GM21423 (cell line): ENCODE measurements at regions not wholly inside any gene's neighbourhood (a gene's known extent, or its start where the extent isn't known, plus 50 kb on each side); places are given as distances from the start of the nearest gene placed in this dataset.
"Not testable (repeated sequence)": the region's sequence is repeated elsewhere in the genome, so short reads cannot be mapped to it uniquely, and the experiment has no call there.

Source experiments
- ATAC-seq: cut with Tn5 transposase; IDR thresholded peaks from one replicate; pipeline ENCODE4 v1.9.1; 2021; ENCODE audit warnings: mild to moderate bottlenecking, moderate library complexity; ENCODE audit not compliant: unreplicated experiment

- ATAC-seq, result no peak
These were observed 227.8 kb upstream of the RBMS1 start for GRCh38 chr2:160721089-160722040.

- ATAC-seq, result no peak
These were observed 232.4 kb upstream of the RBMS1 start for GRCh38 chr2:160726046-160726445.

DNA sequence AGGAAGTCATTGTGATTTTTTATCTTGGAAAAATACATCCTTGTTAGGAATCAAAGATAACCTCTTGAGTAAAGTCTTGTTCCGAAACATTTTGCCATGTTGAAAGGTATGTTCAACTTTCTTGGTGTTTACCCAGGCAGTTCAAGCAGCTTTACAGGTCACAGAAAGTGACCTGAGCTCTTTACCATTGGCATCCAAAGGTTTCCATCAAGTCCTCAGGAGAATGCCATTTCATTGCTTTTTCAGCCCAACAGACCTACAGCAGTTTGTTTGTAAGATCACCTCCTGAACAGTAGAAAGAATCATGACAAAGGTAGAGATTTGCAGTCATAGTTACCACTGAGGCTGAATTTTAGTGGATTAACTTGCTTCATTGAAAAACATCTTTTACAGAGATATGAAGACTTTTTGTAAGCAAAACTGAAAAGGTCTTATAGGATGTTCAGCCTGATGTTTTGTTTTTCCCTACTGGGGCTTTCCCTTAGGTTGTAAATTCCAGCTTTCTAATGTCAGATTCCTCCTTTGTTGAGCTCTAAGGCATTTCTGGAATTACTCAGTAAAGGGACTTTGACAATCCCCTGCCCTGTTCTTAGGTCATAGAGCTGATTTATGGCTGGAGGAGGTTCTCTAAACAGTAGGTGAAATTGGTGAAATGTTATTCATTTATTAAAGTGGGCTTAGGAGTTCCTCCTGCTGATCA lies 236.8 kb upstream of the RBMS1 start:
- ATAC-seq, result no peak

DNA sequence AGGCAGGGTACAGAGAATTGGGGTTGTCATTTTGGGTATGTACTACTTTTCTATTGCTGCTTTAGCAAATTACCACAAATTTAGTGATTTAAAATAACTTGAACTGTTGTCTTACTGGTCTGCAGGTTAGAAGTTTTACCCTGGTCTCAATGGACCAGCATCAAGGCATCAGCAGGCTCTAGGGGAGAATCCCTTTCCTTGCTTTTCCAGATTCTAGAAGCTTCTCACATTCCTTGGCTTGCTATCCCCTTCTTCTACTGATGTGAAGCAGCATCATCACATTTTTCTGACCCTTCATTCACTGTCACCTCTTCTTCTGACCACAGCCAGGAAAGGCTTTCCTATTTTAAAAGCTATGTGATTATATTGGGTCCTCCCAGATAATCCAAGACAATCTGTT lies 237.8 kb upstream of the RBMS1 start:
- no peak for ATAC-seq

GRCh38 chr2:160731856-160732255 lies 238.2 kb upstream of the RBMS1 start:
- no peak for ATAC-seq

DNA sequence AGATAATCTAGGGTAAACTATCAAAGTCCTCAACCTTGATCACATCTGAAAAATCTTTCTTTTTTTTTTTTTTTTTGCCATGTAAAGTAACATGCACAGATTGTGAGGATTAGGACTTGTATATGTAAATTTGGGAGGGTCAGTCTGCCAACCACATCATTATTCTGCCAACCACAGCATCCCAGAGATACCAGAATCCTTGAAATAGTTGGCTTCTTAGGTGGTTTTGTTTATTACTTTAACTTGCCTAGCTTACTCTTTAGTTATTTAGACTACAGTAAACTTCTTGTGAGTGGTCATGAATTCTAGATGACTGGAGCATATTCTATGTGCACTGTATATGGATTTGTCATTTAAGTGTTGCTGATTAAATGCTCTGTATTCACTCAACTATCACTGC lies 242.1 kb upstream of the RBMS1 start:
- no peak for ATAC-seq

DNA sequence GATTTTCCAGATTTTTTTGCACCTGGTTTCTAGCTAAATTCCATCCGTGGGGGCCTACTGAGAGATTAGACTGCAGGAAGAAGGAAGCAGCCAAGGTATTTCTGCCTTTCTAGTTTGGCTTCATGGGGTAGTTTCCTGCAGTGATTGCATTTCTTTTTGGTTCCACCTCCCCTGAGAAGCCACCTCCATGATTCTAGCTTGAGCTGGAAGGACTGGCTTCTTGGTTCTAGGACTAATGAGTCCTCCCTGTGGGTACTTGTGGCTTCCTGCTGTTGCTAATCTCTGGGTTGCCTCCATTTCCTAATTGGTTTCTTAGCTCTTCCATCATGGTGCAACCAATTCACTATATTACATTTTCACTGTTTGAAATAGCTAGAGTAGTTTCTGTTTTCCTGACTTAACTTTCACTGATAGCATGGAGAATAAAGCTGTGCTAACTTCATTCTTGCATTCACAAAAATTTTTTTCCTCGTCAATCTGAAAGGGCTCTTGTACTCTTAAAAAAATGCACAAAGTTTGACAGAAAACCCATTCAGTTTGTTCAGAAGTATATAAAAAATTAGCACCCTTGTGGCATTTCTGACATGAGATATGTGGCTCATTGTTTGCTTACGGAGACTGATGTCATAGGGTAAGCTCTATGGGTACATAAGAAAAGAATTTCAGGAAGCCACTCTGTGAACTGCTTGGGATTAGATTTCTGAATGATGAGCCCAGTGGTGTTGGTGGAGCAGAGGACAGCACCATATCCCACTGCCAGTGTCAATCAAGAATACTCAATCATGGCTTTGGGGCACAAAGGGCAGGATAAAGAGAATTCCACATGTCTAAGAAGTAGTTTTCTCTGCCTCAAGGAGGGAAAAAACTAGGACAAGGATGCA lies 242.8 kb upstream of the RBMS1 start:
- no peak for ATAC-seq

GRCh38 chr2:160737247-160737646 lies 243.6 kb upstream of the RBMS1 start:
- no peak for ATAC-seq

- ATAC-seq, result no peak
These were observed 247.7 kb upstream of the RBMS1 start for GRCh38 chr2:160741271-160741670.

DNA sequence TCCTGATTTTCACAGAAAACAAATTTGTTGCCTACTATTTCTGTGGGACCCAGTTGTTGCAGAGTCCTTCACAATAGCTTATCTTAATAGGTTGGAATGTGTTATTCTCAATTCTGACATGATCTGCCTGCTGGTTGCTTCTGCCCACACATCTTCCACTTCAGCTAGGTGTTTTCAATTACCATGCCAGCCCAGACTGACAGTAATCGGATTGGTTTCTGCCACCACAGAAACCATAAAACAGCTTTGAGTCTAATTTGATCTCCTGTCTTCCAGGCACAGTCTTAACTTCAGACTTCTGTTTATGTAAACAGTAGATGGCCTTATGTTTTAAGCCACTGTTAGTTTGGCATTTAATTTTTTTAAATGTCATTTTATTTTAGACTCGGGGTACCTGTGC lies 248.2 kb upstream of the RBMS1 start:
- ATAC-seq, result no peak

DNA sequence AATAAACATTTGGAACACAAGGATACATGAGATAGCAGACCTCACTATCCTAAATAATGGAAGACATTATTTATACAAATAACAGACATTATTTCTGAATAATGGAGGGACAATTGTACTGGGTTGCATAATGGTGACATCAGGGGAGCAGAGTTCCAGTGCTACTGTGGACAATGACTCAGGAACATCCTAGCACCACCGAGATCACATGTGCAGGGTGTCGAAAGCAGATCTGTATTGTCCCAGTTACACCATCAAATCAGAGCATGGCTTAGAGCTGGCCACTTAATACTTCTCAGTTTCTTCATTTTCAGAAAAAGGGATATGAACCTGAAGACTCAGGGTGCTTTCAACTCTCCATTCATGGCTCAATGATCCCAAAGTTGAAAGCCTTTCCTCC lies 249.1 kb upstream of the RBMS1 start:
- ATAC-seq, result no peak

GRCh38 chr2:160747501-160748170 lies 254.0 kb upstream of the RBMS1 start:
- no peak for ATAC-seq

- no peak for ATAC-seq
These were observed 257.4 kb upstream of the RBMS1 start for GRCh38 chr2:160751021-160751420.

DNA sequence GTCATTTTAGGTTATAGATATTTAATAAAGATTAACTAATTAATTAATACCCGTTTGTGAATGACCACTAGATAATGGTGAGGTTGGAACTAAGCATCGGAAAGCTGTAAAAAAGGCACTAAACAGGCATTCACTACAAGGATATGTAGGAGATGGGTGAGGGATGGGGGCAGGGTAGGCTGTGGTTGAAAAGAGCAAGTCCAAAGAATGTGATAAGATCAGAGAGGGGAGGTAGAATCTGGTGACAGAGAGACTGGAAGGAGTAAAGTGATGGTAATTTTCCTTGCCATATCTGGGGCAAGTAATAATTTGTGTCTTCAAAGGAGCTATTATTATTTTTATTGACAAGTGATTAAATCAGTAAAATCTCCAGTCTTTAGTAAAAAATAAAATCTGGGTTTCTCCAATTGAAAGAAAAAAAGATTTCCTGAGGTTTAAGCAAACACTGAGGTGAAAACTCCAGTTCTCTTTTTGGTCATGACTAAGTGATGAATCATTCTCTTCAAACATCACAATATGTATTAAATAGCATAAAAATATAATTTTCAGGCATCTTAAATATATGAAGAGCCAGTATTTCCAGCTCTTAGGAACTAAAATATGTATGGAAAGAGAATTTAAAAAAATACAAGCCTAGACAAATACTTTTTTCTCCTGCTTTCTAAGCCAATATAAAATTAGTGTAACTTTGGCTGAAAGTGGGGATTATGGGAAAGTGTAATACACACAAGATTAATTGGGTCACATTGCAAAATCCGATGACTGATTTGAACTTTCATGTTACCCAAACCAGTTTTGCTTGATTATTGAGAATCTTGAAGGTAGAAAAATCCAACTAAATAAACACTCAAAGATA lies 259.1 kb upstream of the RBMS1 start:
- no peak for ATAC-seq

- ATAC-seq, result no peak
These were observed 259.7 kb upstream of the RBMS1 start for GRCh38 chr2:160753331-160753654.

GRCh38 chr2:160753960-160754359 lies 260.4 kb upstream of the RBMS1 start:
- no peak for ATAC-seq

DNA sequence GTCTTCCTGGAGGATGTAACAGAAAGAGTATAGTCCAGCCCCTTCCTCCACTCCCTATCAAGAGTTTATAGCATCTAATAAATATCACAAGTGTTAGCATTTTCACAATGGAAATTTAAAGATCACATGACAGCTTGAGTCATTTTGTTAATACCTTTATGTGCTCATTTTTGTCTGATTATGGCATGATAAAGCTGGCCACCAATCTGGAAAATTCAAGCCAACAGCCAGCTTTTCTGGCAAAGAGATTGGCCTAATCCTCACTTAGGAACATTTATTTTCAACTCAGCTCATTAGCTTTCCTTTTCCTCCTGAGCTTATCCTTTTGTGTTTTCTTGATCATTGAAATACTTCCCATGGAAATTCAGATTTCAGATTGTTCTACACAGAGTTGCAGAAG lies 262.9 kb upstream of the RBMS1 start:
- no peak for ATAC-seq

GRCh38 chr2:160762493-160763128 lies 269.0 kb upstream of the RBMS1 start:
- ATAC-seq, result not testable (repeated sequence)

DNA sequence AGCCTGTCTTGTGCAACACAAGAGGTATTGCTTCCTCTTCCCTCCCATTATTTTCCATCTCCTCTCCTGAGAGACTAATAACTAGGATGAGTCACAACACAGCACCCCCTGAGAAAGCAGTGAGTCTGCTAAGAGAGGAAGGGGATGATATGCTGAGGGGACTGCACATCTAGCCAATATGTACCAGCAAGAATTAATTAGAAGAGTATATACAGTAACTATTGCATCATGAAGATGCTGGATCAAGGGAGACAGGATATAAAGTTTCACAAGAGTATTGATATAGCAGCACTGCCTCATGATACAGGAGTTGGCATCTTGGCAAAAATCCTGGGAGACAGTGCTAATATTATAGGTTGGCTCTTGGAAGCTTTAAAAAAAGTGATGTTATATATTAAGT lies 289.9 kb upstream of the RBMS1 start:
- no peak for ATAC-seq
